Activated CD4-positive, alpha-beta T cell treated with anti-CD3 and anti-CD28 coated beads, Interleukin-2, amount 50 U/mL, for 4 hours (primary cell): ENCODE measurements at regions not wholly inside any gene's neighbourhood (a gene's known extent, or its start where the extent isn't known, plus 50 kb on each side); places are given as distances from the start of the nearest gene placed in this dataset.

Experiments
- DNase-seq, 2 experiments: peaks; one replicate each; pipeline ENCODE4 v3.0.0-alpha.2; 2020

DNA sequence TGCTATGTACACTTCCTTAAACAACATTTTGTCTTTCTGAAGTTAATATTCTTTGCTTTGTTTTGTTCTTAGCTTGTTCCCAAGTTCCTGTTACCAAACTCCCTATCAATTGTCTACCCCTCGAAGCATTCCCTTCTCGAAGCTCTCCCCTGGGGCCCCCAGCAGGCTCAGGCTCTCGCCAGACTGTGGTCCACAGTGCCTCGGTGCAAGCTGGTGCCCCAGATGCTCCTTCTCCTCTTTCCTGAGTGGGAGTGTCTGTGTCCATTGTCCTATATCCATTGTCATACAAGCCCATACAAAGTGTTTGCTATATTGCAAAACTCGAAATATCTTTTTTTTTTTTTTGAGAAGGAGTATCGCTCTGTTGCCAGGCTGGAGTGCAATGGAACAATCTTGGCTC lies 51.7 kb upstream of the RTL6 start:
- no peak for DNase-seq

DNA sequence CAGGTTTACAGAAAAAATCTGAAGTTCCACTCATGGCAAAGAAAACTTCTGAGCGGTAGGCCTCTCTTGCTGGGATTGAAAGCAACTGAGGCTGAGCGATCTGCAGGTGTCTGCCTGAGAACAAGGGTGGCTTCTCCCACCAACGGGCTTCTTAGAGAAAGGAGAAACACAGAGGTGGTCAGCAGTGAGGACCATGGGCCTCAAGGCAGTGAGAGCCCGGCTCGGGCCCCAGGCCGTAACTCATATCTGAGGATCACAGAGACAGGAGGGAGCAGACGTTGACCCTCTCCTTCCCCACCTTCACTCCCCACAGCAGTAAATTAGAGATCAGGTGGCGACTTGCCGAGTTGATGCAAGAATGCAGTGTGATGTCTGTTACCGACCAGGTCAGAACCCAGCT lies 50.9 kb upstream of the RTL6 start:
- no peak for DNase-seq
